Glutamatergic neuron (in vitro differentiated cells): ENCODE measurements at regions not wholly inside any gene's neighbourhood (a gene's known extent, or its start where the extent isn't known, plus 50 kb on each side); places are given as distances from the start of the nearest gene placed in this dataset.

Experiments used
- DNase-seq: peaks from one replicate; pipeline ENCODE4 v3.0.0; 2022
- H3K27ac Mint-ChIP-seq: one replicate; pipeline ENCODE4 v1.8.0; 2020; ENCODE audit warnings: mild to moderate bottlenecking, mixed read lengths, inconsistent platforms; ENCODE audit not compliant: unreplicated experiment
- H3K27me3 Mint-ChIP-seq: one replicate; pipeline ENCODE4 v1.8.0; 2020; ENCODE audit warnings: mild to moderate bottlenecking, moderate library complexity, mixed read lengths, inconsistent platforms; ENCODE audit not compliant: unreplicated experiment
- H3K36me3 Mint-ChIP-seq: one replicate; pipeline ENCODE4 v1.8.0; 2020; ENCODE audit warnings: mild to moderate bottlenecking, mixed read lengths, inconsistent platforms; ENCODE audit not compliant: unreplicated experiment
- H3K4me1 Mint-ChIP-seq: one replicate; pipeline ENCODE4 v1.8.0; 2020; ENCODE audit warnings: mild to moderate bottlenecking, low read depth, mixed read lengths, inconsistent platforms; ENCODE audit not compliant: unreplicated experiment
- H3K4me3 Mint-ChIP-seq: one replicate; pipeline ENCODE4 v1.8.0; 2020; ENCODE audit warnings: mild to moderate bottlenecking, mixed read lengths, inconsistent platforms; ENCODE audit not compliant: unreplicated experiment
- H3K9me3 Mint-ChIP-seq: one replicate; pipeline ENCODE4 v1.8.0; 2020; ENCODE audit warnings: mild to moderate bottlenecking, moderate library complexity, mixed read lengths, inconsistent platforms; ENCODE audit not compliant: unreplicated experiment
- CTCF ChIP-seq: fragments of 200-600 bp; sonication (generic); IDR thresholded peaks from one replicate; pipeline ENCODE4 v1.5.0; 2021; ENCODE audit not compliant: partially characterized antibody, unreplicated experiment

DNA sequence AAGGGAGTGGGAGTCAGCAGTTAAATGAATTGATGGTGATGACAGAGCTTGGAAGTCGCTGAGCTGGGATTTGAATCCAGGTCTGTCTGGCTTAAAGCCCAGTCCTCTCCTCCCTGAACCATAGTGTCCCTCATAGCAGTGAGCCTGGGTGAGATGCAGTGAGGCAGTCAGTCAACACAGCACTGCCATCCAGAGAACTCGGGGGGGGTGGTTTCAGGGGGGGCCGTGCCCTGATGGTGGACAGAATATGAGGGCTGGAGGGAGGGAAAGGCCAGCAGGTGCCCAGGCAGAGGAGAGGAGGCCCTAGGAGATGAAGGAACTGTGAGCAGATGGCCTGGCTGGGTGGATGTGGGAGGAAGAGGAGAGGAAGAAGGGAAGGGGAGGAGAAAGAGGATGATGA lies 405.6 kb downstream of the PTPRU start:
- no peaks in the 10 kb centered on the region for H3K9me3 Mint-ChIP-seq
- DNase-seq: no peak
- no peaks in the 10 kb centered on the region for H3K27me3 Mint-ChIP-seq
- no peak overlapping the region for H3K27ac Mint-ChIP-seq
- no peak overlapping the region for H3K4me3 Mint-ChIP-seq
- no peaks in the 10 kb centered on the region for H3K4me1 Mint-ChIP-seq
- no peaks in the 10 kb centered on the region for H3K36me3 Mint-ChIP-seq
- TF ChIP-seq CTCF: no peak

GRCh38 chr1:29640428-29640785 lies 404.1 kb downstream of the PTPRU start:
- Mint-ChIP-seq H3K9me3 (no peaks in the 10 kb centered on the region), H3K4me1 (no peaks in the 10 kb centered on the region), H3K4me3 (no peak overlapping the region), H3K27me3 (peaks cover 2% of the 10 kb centered on the region), H3K27ac (no peak overlapping the region), H3K36me3 (peaks cover 5% of the 10 kb centered on the region)
- TF ChIP-seq CTCF: no peak
- DNase-seq: no peak

- Mint-ChIP-seq H3K4me1 (no peaks in the 10 kb centered on the region), H3K36me3 (peaks cover 5% of the 10 kb centered on the region), H3K27ac (no peak overlapping the region), H3K27me3 (peaks cover 2% of the 10 kb centered on the region), H3K4me3 (no peak overlapping the region), H3K9me3 (no peaks in the 10 kb centered on the region)
- no peak for TF ChIP-seq CTCF
- DNase-seq: no peak
These were observed 403.6 kb downstream of the PTPRU start for GRCh38 chr1:29639741-29640427.

- Mint-ChIP-seq H3K9me3 (no peaks in the 10 kb centered on the region), H3K27me3 (peaks cover 2% of the 10 kb centered on the region), H3K4me1 (peaks cover under 1% of the 10 kb centered on the region), H3K4me3 (no peak overlapping the region), H3K36me3 (peaks cover 5% of the 10 kb centered on the region), H3K27ac (no peak overlapping the region)
- DNase-seq: no peak
- TF ChIP-seq CTCF: no peak
These were observed 402.9 kb downstream of the PTPRU start for GRCh38 chr1:29639156-29639736.

DNA sequence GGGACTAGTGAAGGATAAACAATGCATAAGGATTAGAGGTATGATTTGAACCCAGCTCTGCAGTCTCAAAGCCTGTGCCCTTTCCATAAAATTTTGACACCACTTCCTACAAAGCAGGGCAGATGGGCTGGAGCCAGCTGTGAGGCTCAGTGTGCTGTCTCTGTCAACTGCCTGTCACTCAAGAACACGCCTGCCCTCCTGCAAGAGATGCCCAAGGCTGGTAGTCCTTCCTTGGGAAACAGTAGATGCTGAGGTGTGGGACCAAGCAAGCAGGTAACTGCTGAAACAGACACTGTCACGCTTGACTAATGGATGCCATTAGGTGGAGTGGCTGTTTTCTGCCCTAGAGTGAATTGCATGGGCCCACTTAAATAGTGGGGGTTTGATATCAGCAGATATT lies 402.0 kb downstream of the PTPRU start:
- TF ChIP-seq CTCF: no peak
- H3K27me3 Mint-ChIP-seq: peaks cover 3% of the 10 kb centered on the region
- DNase-seq: no peak
- H3K27ac Mint-ChIP-seq: no peak overlapping the region
- H3K36me3 Mint-ChIP-seq: peaks cover 5% of the 10 kb centered on the region
- no peaks in the 10 kb centered on the region for H3K9me3 Mint-ChIP-seq
- peaks cover 10% of the 10 kb centered on the region for H3K4me1 Mint-ChIP-seq
- H3K4me3 Mint-ChIP-seq: no peak overlapping the region
